ENCODE measurements at regions not wholly inside any gene's neighbourhood (a gene's known extent, or its start where the extent isn't known, plus 50 kb on each side); places are given as distances from the start of the nearest gene placed in this dataset.

DNA sequence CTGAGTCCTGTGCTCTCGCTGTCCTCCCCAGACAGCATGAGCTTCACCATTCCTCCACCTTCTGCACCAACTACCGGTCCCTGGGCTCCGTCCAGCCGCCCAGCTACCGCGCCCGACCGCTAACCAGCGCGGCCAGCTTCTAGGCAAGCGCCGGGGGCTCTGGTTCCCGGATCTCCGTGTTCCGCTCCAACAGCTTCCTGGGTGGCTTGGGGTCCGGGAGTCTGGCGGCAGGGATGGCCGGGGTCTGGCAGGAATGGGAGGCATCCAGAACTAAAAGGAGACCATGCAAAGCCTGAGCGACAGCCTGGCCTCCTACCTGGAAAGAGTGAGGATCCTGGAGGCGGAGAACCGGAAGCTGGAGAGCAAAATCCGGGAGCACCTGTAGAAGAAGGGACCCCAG lies 613.1 kb upstream of the PTGER4 start:
- TF ChIP-seq, protein P1, sequence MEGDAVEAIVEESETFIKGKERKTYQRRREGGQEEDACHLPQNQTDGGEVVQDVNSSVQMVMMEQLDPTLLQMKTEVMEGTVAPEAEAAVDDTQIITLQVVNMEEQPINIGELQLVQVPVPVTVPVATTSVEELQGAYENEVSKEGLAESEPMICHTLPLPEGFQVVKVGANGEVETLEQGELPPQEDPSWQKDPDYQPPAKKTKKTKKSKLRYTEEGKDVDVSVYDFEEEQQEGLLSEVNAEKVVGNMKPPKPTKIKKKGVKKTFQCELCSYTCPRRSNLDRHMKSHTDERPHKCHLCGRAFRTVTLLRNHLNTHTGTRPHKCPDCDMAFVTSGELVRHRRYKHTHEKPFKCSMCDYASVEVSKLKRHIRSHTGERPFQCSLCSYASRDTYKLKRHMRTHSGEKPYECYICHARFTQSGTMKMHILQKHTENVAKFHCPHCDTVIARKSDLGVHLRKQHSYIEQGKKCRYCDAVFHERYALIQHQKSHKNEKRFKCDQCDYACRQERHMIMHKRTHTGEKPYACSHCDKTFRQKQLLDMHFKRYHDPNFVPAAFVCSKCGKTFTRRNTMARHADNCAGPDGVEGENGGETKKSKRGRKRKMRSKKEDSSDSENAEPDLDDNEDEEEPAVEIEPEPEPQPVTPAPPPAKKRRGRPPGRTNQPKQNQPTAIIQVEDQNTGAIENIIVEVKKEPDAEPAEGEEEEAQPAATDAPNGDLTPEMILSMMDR (conservative IDR thresholded peaks at IDR 0.05; ENCODE audit: low read length), result no peak
- no peak for TF ChIP-seq EZH2phosphoT487 (IDR thresholded peaks at IDR 0.05; ENCODE audit: borderline replicate concordance)

Data from Loucy (cell line).